Stimulated activated CD4-positive, alpha-beta T cell treated with anti-CD3 and anti-CD28 coated beads, Interleukin-15, amount 100 ng/mL, for 1 hour (primary cell): ENCODE measurements at regions not wholly inside any gene's neighbourhood (a gene's known extent, or its start where the extent isn't known, plus 50 kb on each side); places are given as distances from the start of the nearest gene placed in this dataset.

Source experiments
- DNase-seq, 2 donors: peaks; one replicate each; pipeline ENCODE4 v3.0.0-alpha.2; 2020; ENCODE audit warnings: low read depth in 1 of 2, low spot score in 1 of 2

DNA sequence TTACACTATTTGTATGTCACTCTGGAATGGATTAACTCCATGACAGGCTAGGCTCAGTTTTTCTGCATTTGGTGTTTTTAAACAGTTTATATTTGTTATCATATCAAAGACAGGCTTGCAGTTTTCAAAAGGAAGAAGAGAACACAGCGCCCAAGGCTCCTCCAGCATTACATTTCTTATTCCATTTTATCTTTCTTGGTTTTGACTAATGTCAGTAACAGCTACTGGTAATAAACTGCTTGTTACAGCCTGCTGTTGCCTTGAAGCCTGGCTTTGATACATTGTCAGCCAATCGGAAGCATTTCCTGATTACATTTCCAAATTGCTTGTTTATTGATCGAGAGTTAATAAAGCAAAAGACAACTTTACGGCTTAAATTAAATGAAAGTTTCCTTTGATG, 166.0 kb upstream of the MDFIC start:
- no peak for DNase-seq

- no peak for DNase-seq
Measured at GRCh38 chr7:114758661-114759227, 163.2 kb upstream of the MDFIC start.

DNA sequence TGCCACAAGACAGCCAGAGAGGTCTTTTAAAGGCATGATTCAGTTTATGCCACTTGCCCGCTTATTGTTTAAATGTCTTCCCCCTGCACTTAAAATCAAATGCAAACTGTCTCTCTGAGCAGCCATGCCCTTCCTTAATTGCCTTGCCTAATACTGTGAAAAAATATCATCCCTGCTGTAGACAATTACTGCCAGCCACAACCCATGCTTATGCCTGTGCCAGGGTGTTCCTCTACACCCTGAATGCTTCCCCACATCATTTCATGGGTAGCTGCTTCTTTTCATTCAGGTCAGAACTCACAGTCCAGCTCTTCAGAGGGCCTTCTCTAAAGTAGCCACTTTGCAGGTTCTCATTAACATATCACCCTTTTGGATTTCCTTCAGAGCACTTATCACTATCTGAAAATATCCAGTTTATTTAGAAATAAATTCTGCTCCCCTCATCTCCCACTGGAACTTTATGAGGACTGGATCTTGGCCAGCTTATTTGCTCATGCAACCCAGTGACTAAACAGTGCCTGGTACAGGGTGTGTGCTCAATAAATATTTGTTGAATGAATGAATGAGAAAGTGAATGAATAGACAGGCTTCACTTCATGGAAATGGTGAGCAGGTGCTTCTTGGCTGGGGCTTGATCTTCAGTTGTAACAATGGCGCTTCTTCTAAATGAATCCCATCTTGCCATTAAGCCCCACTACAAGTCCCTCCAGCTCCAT, 162.4 kb upstream of the MDFIC start:
- DNase-seq: no peak

DNA sequence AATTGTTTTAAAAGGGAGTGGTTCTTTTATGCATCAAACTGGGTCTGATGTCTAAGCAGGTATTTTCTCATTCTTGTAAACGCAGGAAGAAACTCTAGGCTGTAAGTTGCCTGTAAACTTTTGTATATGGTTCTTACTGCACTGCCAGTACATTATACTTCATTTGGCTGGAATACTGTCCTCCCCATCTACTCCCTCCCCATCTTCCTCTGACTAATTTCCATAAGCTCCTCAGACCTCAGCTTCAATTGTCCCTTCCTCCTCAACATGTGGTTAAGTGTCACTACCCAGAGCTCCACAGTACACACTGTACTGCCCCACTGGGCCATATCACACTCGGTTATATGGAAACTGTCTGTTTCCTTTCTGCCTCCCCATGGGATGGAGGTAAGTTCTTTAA, 161.4 kb upstream of the MDFIC start:
- no peak for DNase-seq

DNA sequence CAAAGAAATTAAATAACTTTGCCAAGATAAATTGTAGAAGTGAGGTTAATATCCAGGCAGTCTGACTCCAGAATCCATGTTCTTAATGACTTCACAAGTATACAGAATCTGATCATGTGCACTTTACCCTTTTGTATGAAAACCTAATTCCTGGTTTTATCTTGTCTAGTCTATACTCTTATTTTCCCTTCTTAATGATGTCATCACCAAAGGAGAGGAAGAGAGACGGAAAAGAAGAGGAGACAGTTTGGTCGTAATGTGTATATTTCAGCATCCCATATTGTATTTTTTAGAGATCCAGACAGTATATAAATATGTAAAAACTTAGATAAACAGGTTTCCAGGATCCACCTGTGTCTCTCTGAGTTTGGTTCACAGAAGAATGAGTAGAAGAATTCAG, 159.9 kb upstream of the MDFIC start:
- DNase-seq: no peak

GRCh38 chr7:114765331-114766040, 156.4 kb upstream of the MDFIC start:
- DNase-seq: no peak

GRCh38 chr7:114766041-114766356, 155.9 kb upstream of the MDFIC start:
- DNase-seq: no peak

GRCh38 chr7:114777288-114777687, 144.6 kb upstream of the MDFIC start:
- no peak for DNase-seq

DNA sequence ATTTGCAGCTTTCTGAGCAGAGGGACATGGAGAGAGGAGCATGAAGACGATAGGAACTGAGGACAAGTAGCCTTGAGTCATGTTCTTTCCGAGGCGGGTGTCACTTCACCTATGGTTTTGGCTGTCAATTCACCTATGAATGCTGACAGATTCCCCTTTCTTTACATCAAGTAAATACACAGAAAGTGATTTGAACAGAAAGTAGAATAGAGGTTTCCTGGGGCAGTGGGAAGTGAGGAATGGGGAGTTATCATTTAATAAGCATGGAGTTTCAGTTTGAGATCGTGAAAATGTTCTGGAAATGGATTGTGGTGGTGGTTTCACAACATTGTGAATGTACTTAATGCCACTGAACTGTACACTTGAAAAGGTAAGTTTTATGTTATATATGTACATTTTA, 138.4 kb upstream of the MDFIC start:
- DNase-seq: no peak

DNA sequence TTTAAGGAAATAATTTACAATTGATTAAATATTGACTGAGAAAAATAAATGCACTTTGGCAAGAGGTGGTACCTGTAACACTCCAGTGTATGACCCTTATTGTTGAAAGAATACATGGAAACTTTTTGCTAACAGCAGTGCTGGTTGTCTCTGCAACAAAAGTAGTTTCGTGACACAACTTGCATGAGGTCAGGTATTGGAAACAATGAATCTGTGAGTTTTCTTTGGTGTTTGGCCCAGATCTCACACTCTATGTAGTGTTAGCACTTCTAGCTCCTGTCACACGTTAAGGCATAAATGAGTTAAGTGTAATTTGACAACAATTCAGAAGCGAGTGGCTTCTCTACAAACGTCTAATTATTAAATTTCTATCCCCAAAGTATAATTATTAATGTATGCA, 137.7 kb upstream of the MDFIC start:
- no peak for DNase-seq

GRCh38 chr7:114784746-114785145, 137.1 kb upstream of the MDFIC start:
- no peak for DNase-seq

- DNase-seq: no peak
Measured at GRCh38 chr7:114785496-114785895, 136.4 kb upstream of the MDFIC start.

DNA sequence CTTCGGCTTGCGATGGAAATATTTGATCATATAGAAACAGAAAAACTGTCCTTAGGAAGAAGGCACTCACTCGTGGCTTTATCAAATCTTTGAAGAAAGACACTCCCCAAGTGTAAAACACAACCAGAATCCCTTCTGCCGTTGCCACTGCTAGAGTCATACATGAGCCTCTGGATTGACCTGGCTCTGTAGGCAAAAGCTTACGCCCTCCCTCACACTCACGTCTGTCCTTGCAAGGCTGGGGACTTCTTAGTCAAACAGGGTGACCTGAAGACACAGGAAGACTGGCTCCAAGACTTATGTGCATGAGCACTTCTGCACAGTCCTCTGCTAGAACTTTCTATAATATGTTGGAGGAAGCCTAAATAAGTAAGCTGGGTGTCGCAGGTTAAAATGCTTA, 135.4 kb upstream of the MDFIC start:
- no peak for DNase-seq

DNA sequence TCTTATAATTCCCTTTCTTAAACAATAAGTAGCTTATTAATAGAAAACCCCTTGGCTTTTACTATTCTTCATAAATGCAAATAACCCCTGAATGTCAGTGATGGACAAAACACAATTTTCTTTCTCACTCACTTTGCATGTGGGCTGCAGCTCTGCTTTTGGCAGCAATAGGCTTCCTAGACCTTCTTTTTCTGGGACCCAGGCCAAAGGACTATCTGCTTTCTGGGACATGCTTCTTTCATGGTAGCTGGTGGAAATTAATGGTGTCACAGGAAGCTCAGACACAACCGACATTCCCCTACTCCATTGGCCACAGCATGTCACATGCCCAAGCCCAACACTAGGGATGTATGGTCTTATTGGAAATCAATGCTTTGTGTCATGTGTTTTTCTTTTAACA, 134.3 kb upstream of the MDFIC start:
- no peak for DNase-seq

- no peak for DNase-seq
Measured at GRCh38 chr7:114788706-114789105, 133.2 kb upstream of the MDFIC start.

DNA sequence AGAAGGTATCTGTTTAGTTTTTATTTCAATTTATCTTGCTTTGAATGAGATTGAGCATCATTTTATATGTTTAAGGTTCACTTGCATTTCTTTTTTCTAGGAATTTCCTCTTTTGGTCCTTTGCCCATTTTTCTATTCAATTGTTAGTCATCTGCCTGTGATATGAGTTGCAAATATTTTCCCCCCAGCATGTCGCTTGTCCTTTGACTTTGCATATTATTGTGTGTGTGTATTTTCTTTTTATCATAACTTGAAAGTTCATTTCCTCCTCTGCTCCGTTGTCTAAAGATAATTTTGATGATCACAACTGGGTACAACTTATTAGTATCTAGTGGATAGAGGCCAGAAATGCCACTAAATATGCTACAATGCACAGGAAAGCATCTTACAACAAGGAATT, 132.7 kb upstream of the MDFIC start:
- DNase-seq: no peak

GRCh38 chr7:114789871-114790311, 132.0 kb upstream of the MDFIC start:
- DNase-seq: no peak

DNA sequence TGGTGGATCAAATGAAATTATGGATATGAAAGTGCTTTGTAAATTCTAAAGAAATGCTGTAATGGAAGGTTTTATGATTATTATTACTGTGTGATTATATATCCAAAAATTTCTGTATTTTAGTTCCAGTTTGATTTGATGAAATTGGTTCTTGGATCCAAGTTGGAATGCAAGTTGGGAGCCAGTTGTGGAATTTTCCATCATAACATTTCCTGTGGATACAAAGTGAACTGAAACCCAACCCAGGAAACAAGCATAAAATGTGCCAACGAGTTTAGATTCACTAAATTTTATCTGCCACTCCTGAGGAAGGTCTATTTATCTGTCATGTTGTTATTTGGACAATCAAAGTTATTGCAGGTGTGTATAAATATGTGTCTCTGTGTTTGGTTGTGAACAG, 131.4 kb upstream of the MDFIC start:
- DNase-seq: no peak

GRCh38 chr7:114791771-114792170, 130.1 kb upstream of the MDFIC start:
- no peak for DNase-seq

DNA sequence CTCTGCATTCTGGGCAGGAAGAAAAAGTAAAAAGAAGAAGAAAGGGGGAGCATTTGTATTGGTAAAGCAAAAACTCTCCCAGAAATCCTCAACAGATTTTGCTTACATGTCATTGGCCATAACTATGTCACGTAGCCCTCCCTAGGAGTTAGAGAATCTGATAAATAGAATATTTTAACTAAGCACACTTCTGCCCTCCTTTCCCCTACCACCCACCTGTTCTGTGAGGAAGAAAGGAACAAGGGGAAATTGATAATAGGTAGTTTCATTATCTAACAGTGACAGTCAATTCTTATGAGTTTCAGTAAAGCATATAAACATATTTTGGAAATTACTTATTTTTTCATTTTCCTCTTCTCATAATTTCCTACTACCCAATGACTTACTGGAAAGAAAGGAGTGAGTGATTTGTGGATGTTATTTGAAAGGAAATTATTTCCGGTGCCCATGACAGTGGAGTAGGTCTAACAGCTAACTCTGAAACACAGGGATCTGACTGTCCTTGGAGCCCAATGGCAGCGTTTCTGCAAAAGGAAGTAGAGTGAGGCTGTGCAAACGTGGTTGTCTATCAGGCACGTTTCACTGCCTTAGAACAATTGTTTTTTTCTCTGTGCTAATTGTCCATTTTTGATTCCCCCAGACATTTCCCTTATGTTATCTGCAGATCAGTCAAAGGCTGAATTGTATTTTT, 128.6 kb upstream of the MDFIC start:
- no peak for DNase-seq

DNA sequence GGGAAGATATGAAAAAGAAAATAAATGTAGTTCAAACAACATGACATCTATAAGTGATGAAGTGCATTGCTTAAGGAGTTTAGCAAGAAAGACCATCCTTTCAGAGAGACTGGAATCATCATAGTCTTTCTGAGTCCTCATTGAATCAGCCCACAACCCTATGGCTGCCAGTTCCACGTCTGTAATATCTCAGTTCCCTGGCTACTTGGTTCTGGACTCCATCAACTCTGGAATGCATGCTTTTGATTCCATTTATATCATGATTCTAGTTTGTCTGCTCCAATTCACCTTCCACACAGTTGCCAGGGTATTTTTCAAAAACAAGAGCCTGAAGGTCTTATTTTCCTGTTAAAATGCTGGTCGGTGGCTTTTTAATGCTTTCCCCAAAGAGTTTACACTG, 126.4 kb upstream of the MDFIC start:
- no peak for DNase-seq

GRCh38 chr7:114799628-114800028, 122.3 kb upstream of the MDFIC start:
- DNase-seq: no peak
